ENCODE measurements at regions not wholly inside any gene's neighbourhood (a gene's known extent, or its start where the extent isn't known, plus 50 kb on each side); places are given as distances from the start of the nearest gene placed in this dataset.

- DNase-seq (ENCODE audit: low read depth): peak; percentile 81
- TF ChIP-seq CTCF (conservative IDR thresholded peaks at IDR 0.05; ENCODE audit: control insufficient read depth, insufficient read depth, low read depth, low read length): peak; percentile 65
- H3K4me3 ChIP-seq (ENCODE audit: control insufficient read depth, low read depth, low read length): no peak overlapping the region
These were observed 507.8 kb downstream of the MAT2B start for GRCh38 chr5:164013077-164013670.

- H3K4me3 ChIP-seq (ENCODE audit: control insufficient read depth, low read depth, low read length): no peak overlapping the region
- no peak for TF ChIP-seq CTCF (conservative IDR thresholded peaks at IDR 0.05; ENCODE audit: control insufficient read depth, insufficient read depth, low read depth, low read length)
These were observed 514.7 kb downstream of the MAT2B start for GRCh38 chr5:164020116-164020515.

GRCh38 chr5:164027738-164028137 is 522.3 kb downstream of the MAT2B start:
- TF ChIP-seq CTCF (conservative IDR thresholded peaks at IDR 0.05; ENCODE audit: control insufficient read depth, insufficient read depth, low read depth, low read length): no peak
- DNase-seq (ENCODE audit: low read depth): peak; percentile 73
- H3K4me3 ChIP-seq (ENCODE audit: control insufficient read depth, low read depth, low read length): no peak overlapping the region

More at GRCh38 chr5:164020116-164020515, 514.7 kb downstream of the MAT2B start:
- DNase-seq (ENCODE audit: low read depth): no peak

GRCh38 chr5:164038128-164038783 is 532.8 kb downstream of the MAT2B start:
- DNase-seq (ENCODE audit: low read depth): no peak
- no peak overlapping the region for H3K4me3 ChIP-seq (ENCODE audit: control insufficient read depth, low read depth, low read length)
- TF ChIP-seq CTCF (conservative IDR thresholded peaks at IDR 0.05; ENCODE audit: control insufficient read depth, insufficient read depth, low read depth, low read length): no peak

- TF ChIP-seq CTCF (conservative IDR thresholded peaks at IDR 0.05; ENCODE audit: control insufficient read depth, insufficient read depth, low read depth, low read length): no peak
- no peak overlapping the region for H3K4me3 ChIP-seq (ENCODE audit: control insufficient read depth, low read depth, low read length)
- no peak for DNase-seq (ENCODE audit: low read depth)
These were observed 535.7 kb downstream of the MAT2B start for GRCh38 chr5:164041105-164041504.

GRCh38 chr5:164048359-164048926 is 543.0 kb downstream of the MAT2B start:
- DNase-seq (ENCODE audit: low read depth): peak; percentile 25
- no peak overlapping the region for H3K4me3 ChIP-seq (ENCODE audit: control insufficient read depth, low read depth, low read length)
- peak; percentile 6 for TF ChIP-seq CTCF (conservative IDR thresholded peaks at IDR 0.05; ENCODE audit: control insufficient read depth, insufficient read depth, low read depth, low read length)
